GM23338 (cell line): ENCODE measurements at regions not wholly inside any gene's neighbourhood (a gene's known extent, or its start where the extent isn't known, plus 50 kb on each side); places are given as distances from the start of the nearest gene placed in this dataset.

Experiments
- ATAC-seq: fragments of 200-7000 bp; cut with Tn5 transposase; 3 replicates; pipeline ENCODE4 v1.9.1; 2020
- DNase-seq: peaks from one replicate; pipeline ENCODE4 v3.0.0-alpha.2; 2015; ENCODE audit warnings: low spot score
- H2AFZ ChIP-seq: fragments of 200-600 bp; sonication (generic); 2 replicates; pipeline ENCODE4 v1.8.0; 2016; ENCODE audit warnings: antibody characterized with exemption, mild to moderate bottlenecking, moderate library complexity
- H3F3A ChIP-seq: fragments of 200-600 bp; sonication (generic); replicated peaks from 2 replicates; pipeline ENCODE4 v1.8.0; 2017; ENCODE audit warnings: antibody characterized with exemption, mixed run types, low read depth
- H3K27ac ChIP-seq: fragments of 200-600 bp; sonication (generic); 2 replicates; pipeline ENCODE4 v1.6.1; 2016; ENCODE audit warnings: low read depth
- H3K27me3 ChIP-seq: fragments of 200-600 bp; sonication (generic); 2 replicates; pipeline ENCODE4 v1.8.0; 2016; ENCODE audit warnings: mild to moderate bottlenecking, mixed run types, moderate library complexity; ENCODE audit not compliant: insufficient read depth
- H3K36me3 ChIP-seq: fragments of 200-600 bp; sonication (generic); 2 replicates; pipeline ENCODE4 v1.8.0; 2016; ENCODE audit warnings: mild to moderate bottlenecking; ENCODE audit not compliant: insufficient read depth
- H3K4me1 ChIP-seq: fragments of 200-600 bp; sonication (generic); 2 replicates; pipeline ENCODE4 v1.8.0; 2016; ENCODE audit warnings: mild to moderate bottlenecking, moderate library complexity; ENCODE audit not compliant: insufficient read depth
- H3K4me2 ChIP-seq: fragments of 200-600 bp; sonication (generic); 2 replicates; pipeline ENCODE4 v1.7.1; 2017; ENCODE audit warnings: mixed run types
- H3K4me3 ChIP-seq: fragments of 200-600 bp; sonication (generic); 2 replicates; pipeline ENCODE4 v1.6.1; 2016; ENCODE audit warnings: mixed run types
- H3K79me2 ChIP-seq: fragments of 200-600 bp; sonication (generic); replicated peaks from 2 replicates; pipeline ENCODE4 v1.8.0; 2017; ENCODE audit warnings: mild to moderate bottlenecking; ENCODE audit not compliant: insufficient read depth
- H3K9me2 ChIP-seq: fragments of 200-600 bp; sonication (generic); 2 replicates; pipeline ENCODE4 v1.8.0; 2017; ENCODE audit not compliant: insufficient read depth
- H4K20me1 ChIP-seq: fragments of 200-600 bp; sonication (generic); replicated peaks from 2 replicates; pipeline ENCODE4 v1.8.0; 2017; ENCODE audit warnings: mild to moderate bottlenecking; ENCODE audit not compliant: insufficient read depth
- H3K27ac Mint-ChIP-seq: 2 replicates; pipeline ENCODE4 v1.8.0; 2020; ENCODE audit warnings: inconsistent platforms, mild to moderate bottlenecking, moderate library complexity, mixed read lengths
- H3K27me3 Mint-ChIP-seq: 3 replicates; pipeline ENCODE4 v1.8.0; 2022; ENCODE audit warnings: low read depth, mild to moderate bottlenecking, moderate library complexity, mixed read lengths, inconsistent platforms; ENCODE audit not compliant: insufficient read depth, poor library complexity
- H3K36me3 Mint-ChIP-seq: 3 replicates; pipeline ENCODE4 v1.8.0; 2021; ENCODE audit warnings: low read depth, mild to moderate bottlenecking, inconsistent platforms, moderate library complexity, mixed read lengths
- H3K4me1 Mint-ChIP-seq: 3 replicates; pipeline ENCODE4 v1.8.0; 2020; ENCODE audit warnings: mild to moderate bottlenecking, inconsistent platforms, mixed read lengths
- H3K4me3 Mint-ChIP-seq: 3 replicates; pipeline ENCODE4 v1.8.0; 2021; ENCODE audit warnings: moderate library complexity, mild to moderate bottlenecking, inconsistent platforms, mixed read lengths
- H3K9me3 Mint-ChIP-seq: 3 replicates; pipeline ENCODE4 v1.8.0; 2020; ENCODE audit warnings: moderate library complexity, mild to moderate bottlenecking, inconsistent platforms, mixed read lengths
- CREB1 ChIP-seq: fragments of 250-450 bp; sonication (Bioruptor Pico); IDR thresholded peaks from 2 replicates; pipeline ENCODE4 v1.5.0; 2020; ENCODE audit warnings: low read depth, mild to moderate bottlenecking, moderate library complexity
- CTCF ChIP-seq, 2 experiments: fragments of 200-600 bp in 1 of 2; sonication (generic) in 1 of 2; conservative IDR thresholded peaks; 2 replicates each; pipeline versions ENCODE4 v1.5.1 to v1.6.1; 2016 to 2017; ENCODE audit warnings: antibody characterized with exemption in 2 of 2, low read depth in 2 of 2, mild to moderate bottlenecking in 2 of 2, moderate library complexity in 1 of 2
- ETS1 ChIP-seq: IDR thresholded peaks from 2 replicates; pipeline ENCODE4 v1.6.1; 2016; ENCODE audit warnings: antibody characterized with exemption
- EZH2 ChIP-seq: fragments of 200-600 bp; sonication (generic); IDR thresholded peaks from one replicate; pipeline ENCODE4 v1.8.0; 2017; ENCODE audit warnings: antibody characterized with exemption, mild to moderate bottlenecking, low read depth; ENCODE audit not compliant: unreplicated experiment
- EZH2phosphoT487 ChIP-seq: fragments of 200-600 bp; sonication (generic); IDR thresholded peaks from one replicate; pipeline ENCODE4 v1.8.1; 2018; ENCODE audit warnings: antibody characterized with exemption; ENCODE audit not compliant: unreplicated experiment
- JUNB ChIP-seq: IDR thresholded peaks from one replicate; pipeline ENCODE4 v1.6.1; 2016; ENCODE audit warnings: antibody characterized with exemption; ENCODE audit not compliant: unreplicated experiment
- NANOG ChIP-seq: IDR thresholded peaks from 2 replicates; pipeline ENCODE4 v1.6.1; 2016; ENCODE audit warnings: antibody characterized with exemption, borderline replicate concordance
- POLR2AphosphoS5 ChIP-seq: IDR thresholded peaks from 2 replicates; pipeline ENCODE4 v1.6.1; 2016; ENCODE audit warnings: antibody characterized with exemption, low read depth
- REST ChIP-seq: IDR thresholded peaks from one replicate; pipeline ENCODE4 v1.6.1; 2018; ENCODE audit warnings: antibody characterized with exemption; ENCODE audit not compliant: unreplicated experiment
- ZNF114 ChIP-seq: fragments of 250-450 bp; sonication (Bioruptor Pico); IDR thresholded peaks from 2 replicates; pipeline ENCODE4 v1.5.0; 2020; ENCODE audit warnings: mild to moderate bottlenecking, moderate library complexity
- ZNF331 ChIP-seq: fragments of 250-450 bp; sonication (Bioruptor Pico); IDR thresholded peaks from 2 replicates; pipeline ENCODE4 v1.5.0; 2020; ENCODE audit warnings: low read depth, mild to moderate bottlenecking, moderate library complexity
- TF ChIP-seq, protein P1 (sequence below): fragments of 250-450 bp; sonication (Bioruptor Pico); IDR thresholded peaks from 2 replicates; pipeline ENCODE4 v1.5.0; 2020; ENCODE audit warnings: mild to moderate bottlenecking, moderate library complexity

DNA sequence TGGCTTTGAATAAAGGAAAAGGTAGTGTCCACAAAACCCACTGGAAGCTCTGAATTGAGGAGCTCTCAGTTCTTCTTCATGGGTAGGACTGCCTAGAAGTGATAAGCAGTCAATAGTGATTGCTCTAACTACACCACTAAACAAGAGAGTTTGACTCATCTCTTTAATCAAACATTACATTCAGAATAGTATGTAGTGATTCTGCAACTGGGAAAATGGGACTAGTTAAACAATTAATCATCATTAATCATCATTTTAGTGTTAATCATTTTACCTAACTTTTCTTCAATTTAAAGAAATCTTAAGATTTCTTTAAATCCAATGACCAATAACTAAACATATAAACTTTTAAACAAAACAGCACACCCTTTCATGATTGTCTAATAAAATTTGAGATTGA, 484.0 kb upstream of the FZD8 start (continued):
- TF ChIP-seq, protein P1, sequence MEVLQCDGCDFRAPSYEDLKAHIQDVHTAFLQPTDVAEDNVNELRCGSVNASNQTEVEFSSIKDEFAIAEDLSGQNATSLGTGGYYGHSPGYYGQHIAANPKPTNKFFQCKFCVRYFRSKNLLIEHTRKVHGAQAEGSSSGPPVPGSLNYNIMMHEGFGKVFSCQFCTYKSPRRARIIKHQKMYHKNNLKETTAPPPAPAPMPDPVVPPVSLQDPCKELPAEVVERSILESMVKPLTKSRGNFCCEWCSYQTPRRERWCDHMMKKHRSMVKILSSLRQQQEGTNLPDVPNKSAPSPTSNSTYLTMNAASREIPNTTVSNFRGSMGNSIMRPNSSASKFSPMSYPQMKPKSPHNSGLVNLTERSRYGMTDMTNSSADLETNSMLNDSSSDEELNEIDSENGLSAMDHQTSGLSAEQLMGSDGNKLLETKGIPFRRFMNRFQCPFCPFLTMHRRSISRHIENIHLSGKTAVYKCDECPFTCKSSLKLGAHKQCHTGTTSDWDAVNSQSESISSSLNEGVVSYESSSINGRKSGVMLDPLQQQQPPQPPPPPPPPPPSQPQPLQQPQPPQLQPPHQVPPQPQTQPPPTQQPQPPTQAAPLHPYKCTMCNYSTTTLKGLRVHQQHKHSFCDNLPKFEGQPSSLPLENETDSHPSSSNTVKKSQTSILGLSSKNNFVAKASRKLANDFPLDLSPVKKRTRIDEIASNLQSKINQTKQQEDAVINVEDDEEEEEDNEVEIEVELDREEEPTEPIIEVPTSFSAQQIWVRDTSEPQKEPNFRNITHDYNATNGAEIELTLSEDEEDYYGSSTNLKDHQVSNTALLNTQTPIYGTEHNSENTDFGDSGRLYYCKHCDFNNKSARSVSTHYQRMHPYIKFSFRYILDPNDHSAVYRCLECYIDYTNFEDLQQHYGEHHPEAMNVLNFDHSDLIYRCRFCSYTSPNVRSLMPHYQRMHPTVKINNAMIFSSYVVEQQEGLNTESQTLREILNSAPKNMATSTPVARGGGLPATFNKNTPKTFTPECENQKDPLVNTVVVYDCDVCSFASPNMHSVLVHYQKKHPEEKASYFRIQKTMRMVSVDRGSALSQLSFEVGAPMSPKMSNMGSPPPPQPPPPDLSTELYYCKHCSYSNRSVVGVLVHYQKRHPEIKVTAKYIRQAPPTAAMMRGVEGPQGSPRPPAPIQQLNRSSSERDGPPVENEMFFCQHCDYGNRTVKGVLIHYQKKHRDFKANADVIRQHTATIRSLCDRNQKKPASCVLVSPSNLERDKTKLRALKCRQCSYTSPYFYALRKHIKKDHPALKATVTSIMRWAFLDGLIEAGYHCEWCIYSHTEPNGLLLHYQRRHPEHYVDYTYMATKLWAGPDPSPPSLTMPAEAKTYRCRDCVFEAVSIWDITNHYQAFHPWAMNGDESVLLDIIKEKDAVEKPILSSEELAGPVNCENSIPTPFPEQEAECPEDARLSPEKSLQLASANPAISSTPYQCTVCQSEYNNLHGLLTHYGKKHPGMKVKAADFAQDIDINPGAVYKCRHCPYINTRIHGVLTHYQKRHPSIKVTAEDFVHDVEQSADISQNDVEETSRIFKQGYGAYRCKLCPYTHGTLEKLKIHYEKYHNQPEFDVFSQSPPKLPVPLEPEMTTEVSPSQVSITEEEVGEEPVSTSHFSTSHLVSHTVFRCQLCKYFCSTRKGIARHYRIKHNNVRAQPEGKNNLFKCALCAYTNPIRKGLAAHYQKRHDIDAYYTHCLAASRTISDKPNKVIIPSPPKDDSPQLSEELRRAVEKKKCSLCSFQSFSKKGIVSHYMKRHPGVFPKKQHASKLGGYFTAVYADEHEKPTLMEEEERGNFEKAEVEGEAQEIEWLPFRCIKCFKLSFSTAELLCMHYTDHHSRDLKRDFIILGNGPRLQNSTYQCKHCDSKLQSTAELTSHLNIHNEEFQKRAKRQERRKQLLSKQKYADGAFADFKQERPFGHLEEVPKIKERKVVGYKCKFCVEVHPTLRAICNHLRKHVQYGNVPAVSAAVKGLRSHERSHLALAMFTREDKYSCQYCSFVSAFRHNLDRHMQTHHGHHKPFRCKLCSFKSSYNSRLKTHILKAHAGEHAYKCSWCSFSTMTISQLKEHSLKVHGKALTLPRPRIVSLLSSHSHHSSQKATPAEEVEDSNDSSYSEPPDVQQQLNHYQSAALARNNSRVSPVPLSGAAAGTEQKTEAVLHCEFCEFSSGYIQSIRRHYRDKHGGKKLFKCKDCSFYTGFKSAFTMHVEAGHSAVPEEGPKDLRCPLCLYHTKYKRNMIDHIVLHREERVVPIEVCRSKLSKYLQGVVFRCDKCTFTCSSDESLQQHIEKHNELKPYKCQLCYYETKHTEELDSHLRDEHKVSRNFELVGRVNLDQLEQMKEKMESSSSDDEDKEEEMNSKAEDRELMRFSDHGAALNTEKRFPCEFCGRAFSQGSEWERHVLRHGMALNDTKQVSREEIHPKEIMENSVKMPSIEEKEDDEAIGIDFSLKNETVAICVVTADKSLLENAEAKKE, result no peak
- TF ChIP-seq POLR2AphosphoS5 (no peak), ETS1 (no peak), EZH2phosphoT487 (no peak), CREB1 (no peak), NANOG (no peak), CTCF (conservative IDR thresholded peaks at IDR 0.05; ENCODE audit: low read depth in 2 of 2) (no peak)

GRCh38 chr10:36119455-36119854, 477.4 kb upstream of the FZD8 start:
- Histone ChIP-seq H2AFZ (no peak overlapping the region), H3K4me2 (no peak overlapping the region), H3F3A (no peaks in the 10 kb centered on the region), H4K20me1 (no peaks in the 10 kb centered on the region), H3K36me3 (no peaks in the 10 kb centered on the region), H3K4me3 (no peak overlapping the region), H3K27ac (no peak overlapping the region), H3K9me2 (no peaks in the 10 kb centered on the region), H3K4me1 (0 out of 2 replicates have a peak, but pooled peaks cover 6% of the 10 kb centered on the region), H3K79me2 (no peaks in the 10 kb centered on the region), H3K27me3 (no peaks in the 10 kb centered on the region)
- DNase-seq (no peak), ATAC-seq (no peak)
- Mint-ChIP-seq H3K27ac (no peak overlapping the region), H3K36me3 (no peaks in the 10 kb centered on the region), H3K4me1 (peaks cover 7% of the 10 kb centered on the region), H3K9me3 (no peaks in the 10 kb centered on the region), H3K27me3 (no peaks in the 10 kb centered on the region), H3K4me3 (no peak overlapping the region)
- TF ChIP-seq ZNF331 (CRISPR knock-in tag) (no peak), ZNF114 (no peak), ETS1 (no peak), JUNB (no peak), NANOG (no peak), EZH2phosphoT487 (no peak), REST (no peak), EZH2 (no peak)
